Testis (tissue), 2 donors: ENCODE measurements at regions not wholly inside any gene's neighbourhood (a gene's known extent, or its start where the extent isn't known, plus 50 kb on each side); places are given as distances from the start of the nearest gene placed in this dataset.

Experiments used
- CTCF ChIP-seq, 3 experiments: fragments of 450-650 bp in 2 of 3; fragments of 200-600 bp in 1 of 3; sonication (generic) in 1 of 3; IDR thresholded peaks; one replicate each; pipeline ENCODE4 v1.5.1; 2016 to 2019; ENCODE audit warnings: antibody characterized with exemption in 3 of 3, mild to moderate bottlenecking in 2 of 3, moderate library complexity in 1 of 3
- POLR2A ChIP-seq: fragments of 450-650 bp; IDR thresholded peaks from one replicate; pipeline ENCODE4 v1.6.1; 2017; ENCODE audit warnings: antibody characterized with exemption, mild to moderate bottlenecking, moderate library complexity

DNA sequence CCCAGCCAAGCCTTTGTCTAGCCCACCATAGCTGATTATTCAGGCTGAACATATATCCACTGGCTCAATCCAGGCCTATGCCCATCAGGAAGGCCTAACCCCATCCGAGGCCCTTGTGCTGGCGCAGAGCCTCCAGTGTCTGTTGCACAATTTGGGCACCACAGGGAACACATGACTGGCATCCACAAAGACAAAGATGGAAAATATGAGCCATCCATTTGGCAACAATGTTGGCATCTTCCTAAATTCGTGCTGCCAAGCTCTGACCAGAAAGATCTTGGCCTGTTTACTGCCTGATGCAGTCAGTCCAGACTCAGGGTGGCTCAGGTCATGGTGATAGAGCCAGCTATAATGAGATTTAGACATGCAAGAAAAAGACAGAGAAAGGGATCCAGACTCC, 233.8 kb downstream of the PIK3R1 start:
- TF ChIP-seq CTCF (IDR thresholded peaks at IDR 0.05) (no peak), POLR2A (no peak)
